ENCODE measurements at regions not wholly inside any gene's neighbourhood (a gene's known extent, or its start where the extent isn't known, plus 50 kb on each side); places are given as distances from the start of the nearest gene placed in this dataset.

DNA sequence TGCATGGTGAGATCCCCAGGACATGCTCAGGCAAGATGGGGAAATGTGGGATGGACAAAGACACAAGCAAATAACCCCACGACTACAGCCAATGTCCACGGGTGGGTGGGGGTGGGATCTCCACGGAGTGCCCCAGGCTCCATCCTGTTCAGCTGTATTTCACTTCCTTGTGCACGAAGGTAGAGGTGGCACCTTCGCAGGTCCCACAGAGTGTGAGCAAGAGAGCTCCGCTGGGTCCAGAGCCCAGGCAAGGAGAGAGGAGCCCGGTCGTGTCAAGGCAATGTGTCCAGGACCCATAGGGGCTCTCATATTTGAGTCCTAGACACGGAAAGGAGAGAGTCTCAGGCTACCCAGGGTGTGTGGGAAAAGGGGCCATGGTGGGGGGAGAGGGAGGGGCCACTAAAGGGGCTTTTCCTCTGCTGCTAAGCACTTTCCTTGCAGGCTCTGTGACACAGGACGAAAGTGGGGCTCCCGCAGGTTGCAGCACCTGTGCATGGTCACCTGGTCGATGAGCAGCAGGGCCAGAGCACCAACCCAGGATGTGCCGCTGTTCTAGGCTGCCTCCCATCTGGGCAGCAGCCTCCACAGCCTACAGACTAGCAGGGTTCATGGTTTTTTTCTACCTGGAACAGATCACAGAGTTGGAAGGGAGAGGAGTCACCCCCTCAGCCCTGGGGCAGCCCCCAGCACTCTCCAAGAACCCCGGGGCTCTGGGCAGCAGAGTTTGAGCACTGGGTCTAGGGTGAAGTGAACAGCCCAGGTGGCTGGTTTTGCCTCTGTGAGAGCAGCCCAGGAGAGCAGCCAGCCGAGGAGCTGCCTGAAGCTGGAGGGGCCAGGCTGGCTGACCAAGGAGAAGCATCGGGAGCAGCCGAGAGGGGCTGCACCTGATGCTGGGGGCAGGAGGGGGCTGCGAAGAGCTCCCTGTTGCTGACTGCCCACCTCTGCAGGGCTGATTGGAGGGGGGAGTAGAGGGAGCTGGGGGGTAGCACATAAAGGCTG lies 100.7 kb upstream of the MVB12B start:
- DNase-seq: no peak

DNA sequence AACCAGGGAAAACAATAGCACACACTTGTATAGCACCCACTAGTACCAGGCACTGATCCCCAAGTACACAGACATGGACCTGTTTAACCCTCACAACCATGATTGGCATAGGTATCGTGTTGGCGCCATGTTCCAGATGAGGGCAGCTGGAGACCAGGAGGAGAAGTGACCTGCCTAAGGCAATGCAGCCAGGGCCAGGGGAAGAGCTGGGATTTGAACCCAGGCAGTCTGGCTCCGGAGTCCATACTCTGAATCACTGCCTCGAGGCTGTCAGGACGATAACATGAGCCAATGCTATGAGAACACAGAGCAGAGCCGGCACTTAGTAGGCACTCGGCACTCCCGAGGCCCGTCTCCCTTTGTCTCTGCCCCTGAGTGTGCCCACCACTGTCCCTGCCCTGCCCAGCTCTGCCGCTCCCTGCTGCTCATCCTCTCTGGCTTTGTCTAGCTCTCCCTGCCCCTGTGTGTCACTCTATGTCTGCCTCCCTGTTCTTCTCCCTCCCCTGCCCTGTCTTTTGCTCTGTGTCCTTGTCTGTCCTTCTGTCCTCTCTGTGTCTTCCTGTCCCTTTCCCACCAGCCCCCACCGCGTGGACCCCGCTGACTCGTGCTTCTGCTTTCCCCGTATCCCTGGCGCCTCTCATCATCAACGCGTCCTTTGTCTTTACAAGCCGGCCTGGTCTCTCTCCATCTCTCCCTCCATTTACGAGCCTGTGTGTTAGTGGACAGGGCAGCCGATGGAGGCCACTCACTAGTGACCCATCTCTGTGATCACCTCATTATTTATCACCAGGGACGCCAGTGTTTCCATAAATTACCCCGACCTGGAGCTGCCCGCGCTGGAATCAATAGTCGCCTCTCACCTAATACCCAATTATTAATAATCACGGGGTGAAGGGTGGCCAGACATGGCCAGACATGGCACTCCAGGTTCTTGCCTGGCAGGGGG lies 99.4 kb upstream of the MVB12B start:
- DNase-seq: no peak

DNA sequence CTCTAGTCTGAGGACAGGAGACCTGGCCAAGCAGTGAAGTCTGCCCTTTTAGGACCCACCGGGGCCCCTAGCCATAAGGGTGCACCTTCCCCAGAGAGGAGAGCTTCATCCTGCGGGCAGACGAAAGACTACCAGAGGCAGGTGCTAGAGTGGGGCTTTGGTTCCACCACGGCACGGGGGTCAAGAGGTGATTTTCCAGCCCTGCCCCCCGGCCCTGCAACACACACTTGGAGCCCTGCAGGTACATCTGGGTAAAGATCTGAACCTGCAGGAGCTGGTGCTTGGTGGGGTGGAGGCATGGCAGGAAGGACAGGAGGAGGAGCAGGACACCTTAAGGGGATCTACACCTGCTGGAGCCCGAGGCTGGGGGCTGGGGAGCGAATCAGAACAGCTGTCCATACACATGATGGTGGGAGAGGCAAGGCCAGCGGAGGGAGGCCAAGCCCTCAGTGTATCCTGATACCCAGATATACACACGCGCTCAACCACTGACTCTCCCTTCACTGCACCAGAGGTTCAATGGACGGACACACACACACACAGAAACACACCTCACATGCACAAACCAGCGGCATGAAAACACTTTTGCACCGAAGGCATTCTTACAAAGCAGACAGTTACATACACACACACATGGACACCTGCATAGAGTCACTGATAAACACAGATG lies 98.4 kb upstream of the MVB12B start:
- DNase-seq: no peak

DNA sequence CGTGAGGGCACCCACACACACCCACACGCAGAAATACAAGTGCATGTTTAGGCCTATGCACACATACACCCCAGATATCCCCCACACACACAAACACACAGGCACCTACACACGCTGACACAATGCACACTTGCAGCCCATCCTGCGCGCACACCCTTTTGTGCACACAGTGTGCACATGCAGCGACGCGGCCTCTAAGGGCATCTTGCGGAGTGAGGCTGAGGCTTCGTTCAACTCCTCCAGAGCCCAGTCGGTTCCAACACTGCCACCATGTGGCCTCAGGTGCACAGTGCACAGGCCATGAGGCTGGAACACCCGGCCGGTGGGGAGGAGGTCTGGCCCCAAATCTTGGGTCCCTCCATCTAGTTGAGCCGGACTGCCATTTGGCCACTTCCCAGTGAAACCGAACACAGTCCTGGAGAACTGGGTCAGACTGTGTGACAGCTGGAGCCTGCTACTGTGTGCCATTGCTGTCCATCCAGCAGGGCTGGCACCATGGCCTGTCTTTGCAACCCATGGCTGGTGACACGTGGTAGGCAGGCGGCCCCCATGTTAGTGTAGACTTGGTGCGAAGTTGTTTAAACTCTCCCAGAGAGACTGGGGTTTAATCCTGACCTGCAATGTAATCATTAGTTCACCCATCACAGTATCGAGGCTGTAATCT lies 97.7 kb upstream of the MVB12B start:
- peak; percentile 74 for DNase-seq

DNA sequence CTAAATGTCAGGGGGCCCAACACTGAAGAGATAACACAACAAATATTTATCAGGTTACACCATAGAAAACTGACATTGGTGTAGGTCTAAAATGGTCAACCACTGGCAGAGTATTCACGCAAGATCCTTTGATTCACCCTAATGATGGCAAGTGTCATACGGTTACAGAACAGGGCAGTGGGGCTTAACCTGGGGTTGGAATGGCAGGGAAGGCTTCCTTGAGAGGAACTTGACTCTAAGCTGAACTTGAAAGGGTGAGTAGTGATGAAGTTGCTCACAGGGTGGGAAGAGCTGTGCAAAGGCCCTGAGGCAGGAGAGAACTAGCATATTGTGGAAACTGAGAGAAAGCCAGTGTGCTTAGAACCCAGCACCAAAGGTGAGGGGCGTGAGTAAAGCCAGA lies 97.1 kb upstream of the MVB12B start:
- no peak for DNase-seq

DNA sequence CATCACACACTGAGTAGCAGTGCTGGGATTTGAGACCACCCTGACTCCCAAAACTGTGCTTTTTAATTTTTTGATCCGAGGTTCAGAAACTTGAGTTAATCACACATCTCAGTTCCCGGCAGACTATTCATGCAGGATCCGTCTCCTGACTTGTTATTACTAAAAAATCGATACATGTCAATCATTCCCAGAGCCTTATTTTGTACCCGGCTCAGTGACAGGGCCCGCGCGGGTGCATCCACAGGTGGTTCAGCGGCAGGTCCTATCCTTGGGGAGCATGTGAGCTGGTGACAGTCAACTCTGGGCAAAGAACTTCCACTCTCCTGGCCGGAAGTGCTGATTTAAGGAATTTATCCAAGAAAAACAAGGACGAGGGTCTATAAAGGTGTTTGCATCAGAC lies 95.9 kb upstream of the MVB12B start:
- DNase-seq: no peak

DNA sequence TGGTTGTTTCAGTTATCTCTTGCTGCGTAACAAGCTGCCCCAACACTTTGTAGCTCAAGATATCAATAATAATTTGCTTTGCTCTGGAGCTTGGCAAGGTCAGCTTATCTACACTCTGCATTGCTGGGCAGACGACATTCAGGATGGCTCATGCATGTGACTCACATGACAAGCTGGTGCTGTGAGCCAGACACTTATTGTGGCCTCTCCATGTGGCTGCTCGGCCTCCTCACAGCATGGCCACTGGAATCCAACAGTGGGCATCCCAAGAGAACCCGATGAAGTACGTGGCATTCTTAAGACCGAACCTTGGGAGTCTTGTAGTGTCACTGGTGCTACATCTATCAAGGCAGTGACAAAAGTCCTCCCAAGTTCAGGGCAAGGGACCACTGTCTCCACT lies 94.2 kb upstream of the MVB12B start:
- DNase-seq: no peak

DNA sequence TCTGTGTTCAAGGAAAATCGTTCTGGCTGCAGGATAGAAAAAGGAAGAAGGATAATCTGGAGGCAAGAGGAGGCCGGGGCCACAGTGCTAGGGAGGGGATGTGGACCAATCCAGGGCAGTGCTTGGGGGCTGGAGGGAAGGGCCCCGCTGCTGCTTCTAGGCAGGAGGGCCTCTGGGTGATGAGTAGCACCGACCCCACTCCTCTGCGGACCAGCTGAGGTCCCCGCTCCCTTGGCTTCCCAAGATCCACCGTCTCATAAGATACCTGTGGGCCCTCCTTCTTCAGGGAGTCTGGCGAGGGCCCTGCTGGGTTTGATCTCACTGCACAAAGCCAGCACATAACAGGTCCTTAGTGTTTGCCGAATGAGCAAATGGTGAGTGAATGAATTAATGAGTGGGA lies 93.5 kb upstream of the MVB12B start:
- no peak for DNase-seq

DNA sequence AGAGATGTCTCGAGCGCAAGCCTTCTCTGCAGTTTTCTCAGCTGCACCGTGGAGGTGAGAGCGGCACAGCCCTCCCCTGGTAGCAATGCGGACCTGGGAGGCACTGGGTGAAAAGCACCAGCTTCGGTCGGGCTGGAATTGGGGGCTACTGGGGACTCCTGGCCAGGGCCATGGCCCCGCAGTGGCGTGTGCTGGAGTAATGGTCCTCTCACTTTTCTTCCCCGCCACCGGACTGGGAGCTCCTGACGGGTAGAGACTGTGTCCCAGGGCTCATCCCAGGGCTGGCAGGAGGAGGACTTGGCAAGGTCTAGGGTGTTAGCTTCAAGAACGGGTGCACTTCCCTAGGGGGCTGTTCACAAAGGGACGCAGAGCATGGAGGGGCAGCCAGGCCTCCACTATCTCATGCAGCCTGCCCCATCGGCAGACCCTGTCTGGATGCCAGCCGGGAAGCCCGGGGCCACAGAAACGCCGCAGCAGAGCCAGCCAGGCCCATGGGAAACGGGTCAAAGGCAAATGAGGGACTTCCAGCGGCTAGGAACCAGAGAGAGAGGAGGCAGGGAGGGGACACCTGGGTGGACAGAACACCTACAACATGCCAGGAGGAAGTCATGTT lies 92.6 kb upstream of the MVB12B start:
- DNase-seq: no peak

DNA sequence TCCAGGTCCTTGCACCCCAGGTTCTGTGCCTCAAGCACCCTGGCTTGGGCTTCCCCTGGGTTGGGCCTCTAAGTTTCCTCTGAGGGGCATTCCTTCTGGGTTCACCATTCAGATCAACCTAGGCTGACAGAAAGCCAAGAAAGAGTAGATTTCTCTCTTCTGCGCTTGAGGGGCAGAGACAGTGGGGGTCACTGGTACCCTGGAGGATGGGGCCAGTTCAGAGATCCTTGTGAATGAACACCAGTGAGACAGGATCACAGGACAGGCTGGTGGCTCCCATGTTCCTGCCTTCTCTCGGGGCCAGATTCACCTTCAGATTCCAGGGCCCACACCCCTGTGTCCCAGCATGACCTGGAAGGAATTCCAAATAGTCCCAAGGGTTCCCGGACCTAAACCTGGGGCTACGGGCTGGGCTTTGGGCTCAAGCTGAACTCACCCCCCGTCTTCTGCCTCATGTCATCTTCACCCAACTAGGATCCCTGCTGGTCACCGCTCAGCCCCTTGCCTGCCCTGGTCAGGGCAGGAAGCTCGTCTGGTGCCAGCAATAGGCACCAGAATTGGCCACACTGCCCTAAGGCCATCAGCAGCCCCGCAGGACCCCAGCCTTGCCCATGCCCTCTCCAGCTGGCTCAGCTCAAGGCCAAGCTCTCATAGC lies 91.8 kb upstream of the MVB12B start:
- no peak for DNase-seq

DNA sequence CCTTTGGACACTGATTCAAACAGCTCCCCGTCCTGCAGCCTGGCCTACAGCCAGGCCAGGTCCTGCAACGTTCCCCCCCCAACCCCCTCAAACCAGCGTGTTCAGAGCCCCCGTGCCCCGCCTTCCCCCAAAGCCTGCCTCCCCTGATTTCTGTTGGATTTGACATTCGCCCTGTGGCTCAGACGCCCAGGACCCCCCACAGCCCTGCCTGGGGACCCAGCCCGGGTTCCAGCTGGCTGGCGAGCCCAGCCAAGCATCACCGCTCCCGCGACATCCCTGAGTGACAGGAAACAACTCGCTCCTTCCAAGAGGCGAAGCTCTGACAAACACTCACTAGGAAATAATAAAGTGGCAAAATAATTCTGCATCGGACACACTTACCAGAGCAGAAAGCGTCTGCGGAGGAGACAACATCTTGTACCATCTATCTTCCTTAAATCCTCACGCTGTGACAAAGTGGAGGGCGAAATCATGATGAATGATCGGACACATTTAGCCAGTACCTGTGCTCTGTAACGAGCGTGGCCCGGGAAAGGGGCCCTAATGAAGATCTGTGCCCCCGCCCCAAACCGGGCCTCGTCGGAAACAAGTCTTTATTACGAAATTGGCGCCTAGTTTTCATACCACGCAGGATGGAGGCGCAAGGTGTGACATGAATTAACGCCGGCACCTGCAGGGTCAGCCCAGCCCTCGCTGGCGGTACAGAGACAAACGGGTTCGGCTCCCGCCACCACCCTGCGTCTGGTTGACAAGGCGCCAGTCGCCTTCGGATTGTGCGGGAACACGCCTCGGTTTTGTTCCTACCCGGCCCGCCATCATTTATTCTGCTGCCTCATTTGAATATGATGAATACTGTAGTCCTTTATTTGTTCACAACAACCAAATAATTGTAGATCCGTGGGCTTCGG lies 91.0 kb upstream of the MVB12B start:
- no peak for DNase-seq

DNA sequence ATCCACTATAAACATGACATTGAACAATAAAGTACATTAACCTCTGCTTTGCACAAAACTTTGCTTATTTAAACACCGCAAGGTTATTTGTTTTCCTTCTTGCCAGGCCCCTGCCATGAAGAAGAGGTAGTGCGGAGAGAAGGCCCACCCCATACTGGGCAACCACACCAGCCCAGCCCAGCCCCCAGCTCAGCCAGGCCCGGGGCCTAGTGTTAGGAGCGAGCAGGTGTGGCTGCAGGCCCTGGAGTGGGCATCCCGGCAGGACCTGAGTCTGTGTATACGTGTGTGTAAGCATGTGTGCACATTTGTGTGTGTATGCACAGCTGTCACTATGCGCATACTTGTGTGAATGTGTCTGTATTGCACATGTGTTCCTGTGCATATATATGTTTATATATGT lies 90.4 kb upstream of the MVB12B start:
- DNase-seq: no peak

DNA sequence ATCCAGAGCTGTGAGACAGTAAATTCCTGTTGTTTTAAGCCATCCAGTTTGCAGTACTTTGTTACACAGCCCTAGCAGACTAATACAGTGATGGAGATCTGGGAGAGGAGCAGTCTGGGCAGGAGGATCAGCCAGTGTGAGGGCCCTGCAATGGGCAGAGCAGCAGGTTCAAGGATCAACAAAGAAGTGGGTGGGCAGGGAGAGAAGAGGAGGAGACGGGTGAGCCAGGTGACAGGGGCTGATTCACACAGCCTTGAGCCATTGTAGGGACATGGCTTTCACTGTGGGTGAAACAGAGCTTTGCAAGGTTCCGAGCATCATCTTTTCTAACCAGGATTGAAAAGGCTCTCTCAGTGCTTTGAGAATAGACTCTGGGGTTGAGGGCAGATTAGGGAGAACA lies 88.2 kb upstream of the MVB12B start:
- no peak for DNase-seq

DNA sequence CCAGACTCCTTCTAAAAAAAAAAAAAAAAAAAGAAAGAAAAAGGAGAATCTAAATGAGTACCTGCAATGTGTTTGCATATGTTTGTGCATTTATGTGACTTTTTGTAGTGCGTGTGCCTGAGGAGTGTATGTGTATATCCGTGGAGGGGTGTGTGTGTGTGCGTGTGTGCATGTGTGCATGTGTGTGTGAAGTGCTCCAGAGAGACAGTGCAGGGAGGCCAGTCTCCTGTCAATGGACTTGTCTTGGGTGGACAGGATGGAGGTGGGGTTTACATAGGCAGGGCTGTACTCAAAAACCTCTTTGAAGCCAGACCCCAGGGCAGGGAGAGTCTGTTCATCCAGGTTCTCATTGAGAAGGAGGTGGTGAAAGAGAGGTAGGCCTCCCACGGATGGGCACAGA lies 87.1 kb upstream of the MVB12B start:
- DNase-seq: no peak

DNA sequence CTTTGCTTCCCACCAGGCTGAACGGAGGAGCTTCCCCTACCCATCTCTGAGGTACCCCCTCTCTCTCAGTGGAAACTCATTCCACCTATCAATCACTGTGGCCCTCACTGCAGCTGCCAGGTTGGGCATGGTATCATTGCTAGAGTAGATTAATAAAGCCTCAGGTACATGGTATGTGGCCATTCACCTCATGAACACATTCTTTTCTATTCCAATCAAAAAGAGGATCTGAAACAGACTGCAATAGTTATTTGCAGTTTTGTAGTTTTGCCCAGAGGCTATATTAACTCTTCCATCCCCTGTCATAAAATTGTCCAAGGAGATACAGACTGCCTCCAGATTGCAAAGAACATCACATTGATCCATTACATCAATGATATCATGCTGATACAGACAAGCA lies 85.8 kb upstream of the MVB12B start:
- no peak for DNase-seq

DNA sequence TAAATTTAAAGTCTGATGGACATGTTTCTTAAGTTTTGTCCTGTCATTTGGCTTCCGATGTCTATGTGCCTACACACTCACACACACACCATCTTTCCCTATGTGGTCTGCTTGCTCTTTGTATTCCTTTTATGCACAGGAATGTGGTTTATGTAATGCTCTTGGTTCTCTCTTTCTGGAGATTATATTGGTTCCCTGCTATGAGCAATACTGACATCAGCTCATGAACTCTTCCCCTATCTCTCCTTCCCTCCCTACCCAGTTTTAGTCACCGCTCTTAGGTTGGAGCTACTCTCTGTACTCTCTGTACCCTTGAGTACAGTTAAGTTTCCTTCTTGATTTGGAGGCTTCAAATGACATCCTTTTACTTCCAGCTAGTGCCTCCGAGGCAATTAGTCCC lies 77.9 kb upstream of the MVB12B start:
- DNase-seq: no peak

DNA sequence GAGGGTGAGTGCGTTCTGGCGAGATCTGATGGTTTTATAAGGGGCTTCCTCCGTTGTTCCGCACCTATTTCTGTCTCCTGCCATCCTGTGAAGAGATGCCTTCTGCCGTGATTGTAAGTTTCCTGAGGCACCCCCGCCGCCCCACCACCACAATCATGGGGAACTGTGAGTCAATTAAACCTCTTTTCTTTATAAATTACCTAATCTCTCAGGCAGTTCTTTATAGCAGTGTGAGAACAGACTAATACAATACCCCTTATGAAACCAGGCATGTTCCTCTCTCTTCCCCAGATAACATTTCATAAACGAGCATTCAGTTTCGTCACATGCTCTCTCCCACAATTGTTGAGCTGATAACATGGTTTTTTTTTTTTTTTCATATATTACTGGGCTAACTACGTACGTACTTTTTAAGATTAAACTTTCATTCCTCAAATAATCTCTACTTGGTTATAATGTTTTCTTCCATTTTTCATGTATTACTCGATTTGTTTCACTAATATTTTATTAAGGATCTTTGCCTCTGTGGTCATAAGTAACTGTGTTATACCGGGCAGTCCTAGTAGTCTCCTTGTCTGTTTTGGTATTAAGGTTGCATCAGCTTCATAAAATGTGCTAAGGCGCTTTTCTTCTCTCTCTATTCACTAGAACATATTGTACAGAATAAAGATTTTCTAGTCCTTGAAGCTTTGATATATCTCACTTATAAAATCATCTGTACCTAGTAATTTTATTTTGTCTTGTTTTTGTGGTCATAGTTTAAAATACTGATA lies 64.9 kb upstream of the MVB12B start:
- no peak for DNase-seq

DNA sequence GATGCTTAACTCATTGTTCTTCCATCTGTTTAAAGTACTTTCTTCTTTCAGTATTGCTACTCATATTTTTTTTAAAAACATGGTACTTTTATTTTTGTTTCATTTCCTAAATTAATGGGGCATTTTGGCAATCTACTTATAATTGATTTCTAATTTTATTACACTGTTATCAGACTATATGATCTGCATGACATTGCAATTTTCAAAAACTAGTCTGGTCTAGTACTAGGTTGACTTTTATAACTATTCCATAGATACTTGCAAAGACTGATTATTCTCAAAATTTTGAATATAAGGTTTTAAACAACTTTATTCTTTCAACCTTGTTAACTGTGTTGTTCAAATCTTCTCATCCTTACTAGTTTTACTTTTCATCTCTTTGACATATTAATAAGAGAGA lies 63.9 kb upstream of the MVB12B start:
- DNase-seq: no peak

DNA sequence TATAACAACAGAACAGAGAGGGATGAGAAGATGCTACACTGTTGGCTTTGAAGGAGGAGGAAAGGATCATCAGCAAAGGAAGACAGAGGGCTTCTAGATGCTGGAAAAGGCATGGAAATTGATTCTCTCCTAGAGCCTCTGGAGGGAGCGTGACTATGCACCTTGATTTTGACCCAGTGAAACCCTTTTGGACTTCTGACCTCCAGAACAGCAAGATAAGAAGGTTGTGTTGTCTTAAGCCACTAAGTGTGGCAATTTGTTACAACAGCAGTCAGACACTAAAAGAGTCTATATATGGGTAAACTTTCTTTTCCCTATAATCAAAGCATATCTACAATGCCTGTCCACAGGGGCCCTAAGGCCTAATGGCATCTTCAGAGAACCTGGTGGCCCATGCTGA lies 56.1 kb upstream of the MVB12B start:
- no peak for DNase-seq

Measured in right hindlimb (tissue), 1 donor.